ENCODE measurements at regions not wholly inside any gene's neighbourhood (a gene's known extent, or its start where the extent isn't known, plus 50 kb on each side); places are given as distances from the start of the nearest gene placed in this dataset.

- H3K9me3 ChIP-seq (ENCODE audit: control insufficient read depth in 4 of 4, low read length in 3 of 4) = no peaks in the 10 kb centered on the region
- no peaks in the 10 kb centered on the region for H3K36me3 ChIP-seq (ENCODE audit: control insufficient read depth in 4 of 4, insufficient read depth in 3 of 4, low read depth in 1 of 4, low read length in 3 of 4)
- no peak overlapping the region for H3K9ac ChIP-seq (ENCODE audit: low read depth in 1 of 2, low read length in 2 of 2)
- no peaks in the 10 kb centered on the region for H3K4me1 ChIP-seq (ENCODE audit: control insufficient read depth in 4 of 4, insufficient read depth in 4 of 4, low read length in 3 of 4)
- no peak overlapping the region for H3K27ac ChIP-seq (ENCODE audit: low read depth in 1 of 2, low read length in 2 of 2)
- TF ChIP-seq FOXA2 (IDR thresholded peaks at IDR 0.05) = no peak
- no peak for TF ChIP-seq GABPA (IDR thresholded peaks at IDR 0.05 in 1 of 2, conservative IDR thresholded peaks at IDR 0.05 in 1 of 2)
- TF ChIP-seq MAX (IDR thresholded peaks at IDR 0.05) = no peak
- no peak for TF ChIP-seq HNF4G (IDR thresholded peaks at IDR 0.05)
- no peak for DNase-seq (ENCODE audit: low spot score)
- H3K27me3 ChIP-seq (ENCODE audit: control insufficient read depth in 4 of 4, insufficient read depth in 4 of 4, low read length in 3 of 4) = no peaks in the 10 kb centered on the region
- no peak overlapping the region for H3K4me3 ChIP-seq (ENCODE audit: low read depth in 1 of 3, low read length in 3 of 3)
These were observed 1469.3 kb downstream of the CDH8 start for GRCh38 chr16:60566901-60567300.

DNA sequence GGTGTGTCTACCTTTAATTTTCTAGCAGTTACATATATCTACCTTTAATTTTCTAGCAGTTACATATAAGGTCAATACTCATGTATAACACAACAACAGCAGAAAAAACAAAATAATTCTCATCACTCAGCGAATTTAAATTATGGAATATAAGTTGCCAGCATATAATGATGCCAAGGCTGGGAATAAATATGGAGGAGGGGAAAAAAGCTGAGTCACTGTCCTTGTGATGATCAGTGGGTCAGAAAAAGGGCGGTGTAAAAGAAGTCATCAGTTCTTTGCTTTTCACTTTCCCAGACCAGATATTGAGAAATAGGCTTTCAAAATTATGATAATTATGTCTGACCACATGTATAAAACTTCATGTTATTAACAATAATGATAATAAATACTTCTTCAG, 1471.7 kb downstream of the CDH8 start:
- no peak overlapping the region for H3K9ac ChIP-seq (ENCODE audit: low read depth in 1 of 2, low read length in 2 of 2)
- H3K27me3 ChIP-seq (ENCODE audit: control insufficient read depth in 4 of 4, insufficient read depth in 4 of 4, low read length in 3 of 4) = no peaks in the 10 kb centered on the region
- no peak for DNase-seq (ENCODE audit: low spot score)
- no peaks in the 10 kb centered on the region for H3K9me3 ChIP-seq (ENCODE audit: control insufficient read depth in 4 of 4, low read length in 3 of 4)
- no peaks in the 10 kb centered on the region for H3K4me1 ChIP-seq (ENCODE audit: control insufficient read depth in 4 of 4, insufficient read depth in 4 of 4, low read length in 3 of 4)
- H3K27ac ChIP-seq (ENCODE audit: low read depth in 1 of 2, low read length in 2 of 2) = no peak overlapping the region
- no peaks in the 10 kb centered on the region for H3K36me3 ChIP-seq (ENCODE audit: control insufficient read depth in 4 of 4, insufficient read depth in 3 of 4, low read depth in 1 of 4, low read length in 3 of 4)
- no peak overlapping the region for H3K4me3 ChIP-seq (ENCODE audit: low read depth in 1 of 3, low read length in 3 of 3)
- no peak for TF ChIP-seq RXRA (IDR thresholded peaks at IDR 0.05)
- TF ChIP-seq FOXA2 (IDR thresholded peaks at IDR 0.05) = no peak
- TF ChIP-seq GABPA (IDR thresholded peaks at IDR 0.05 in 1 of 2, conservative IDR thresholded peaks at IDR 0.05 in 1 of 2) = no peak
- TF ChIP-seq YY1 (IDR thresholded peaks at IDR 0.05) = no peak
- no peak for TF ChIP-seq NR2F2 (IDR thresholded peaks at IDR 0.05)
- TF ChIP-seq EGR1 (IDR thresholded peaks at IDR 0.05; ENCODE audit: low read depth in 2 of 2) = no peak
- TF ChIP-seq FOXA1 (IDR thresholded peaks at IDR 0.05) = no peak
- no peak for TF ChIP-seq ATF3 (IDR thresholded peaks at IDR 0.05)
- TF ChIP-seq MAX (IDR thresholded peaks at IDR 0.05) = no peak
- TF ChIP-seq RAD21 (IDR thresholded peaks at IDR 0.05) = no peak
- TF ChIP-seq, protein P1, sequence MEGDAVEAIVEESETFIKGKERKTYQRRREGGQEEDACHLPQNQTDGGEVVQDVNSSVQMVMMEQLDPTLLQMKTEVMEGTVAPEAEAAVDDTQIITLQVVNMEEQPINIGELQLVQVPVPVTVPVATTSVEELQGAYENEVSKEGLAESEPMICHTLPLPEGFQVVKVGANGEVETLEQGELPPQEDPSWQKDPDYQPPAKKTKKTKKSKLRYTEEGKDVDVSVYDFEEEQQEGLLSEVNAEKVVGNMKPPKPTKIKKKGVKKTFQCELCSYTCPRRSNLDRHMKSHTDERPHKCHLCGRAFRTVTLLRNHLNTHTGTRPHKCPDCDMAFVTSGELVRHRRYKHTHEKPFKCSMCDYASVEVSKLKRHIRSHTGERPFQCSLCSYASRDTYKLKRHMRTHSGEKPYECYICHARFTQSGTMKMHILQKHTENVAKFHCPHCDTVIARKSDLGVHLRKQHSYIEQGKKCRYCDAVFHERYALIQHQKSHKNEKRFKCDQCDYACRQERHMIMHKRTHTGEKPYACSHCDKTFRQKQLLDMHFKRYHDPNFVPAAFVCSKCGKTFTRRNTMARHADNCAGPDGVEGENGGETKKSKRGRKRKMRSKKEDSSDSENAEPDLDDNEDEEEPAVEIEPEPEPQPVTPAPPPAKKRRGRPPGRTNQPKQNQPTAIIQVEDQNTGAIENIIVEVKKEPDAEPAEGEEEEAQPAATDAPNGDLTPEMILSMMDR (IDR thresholded peaks at IDR 0.05; ENCODE audit: low read depth, low read length, missing input control) = no peak
- TF ChIP-seq HNF4G (IDR thresholded peaks at IDR 0.05) = no peak
- no peak for TF ChIP-seq JUND (IDR thresholded peaks at IDR 0.05)
- TF ChIP-seq HNF4A (conservative IDR thresholded peaks at IDR 0.05) = no peak
- TF ChIP-seq, protein P2, sequence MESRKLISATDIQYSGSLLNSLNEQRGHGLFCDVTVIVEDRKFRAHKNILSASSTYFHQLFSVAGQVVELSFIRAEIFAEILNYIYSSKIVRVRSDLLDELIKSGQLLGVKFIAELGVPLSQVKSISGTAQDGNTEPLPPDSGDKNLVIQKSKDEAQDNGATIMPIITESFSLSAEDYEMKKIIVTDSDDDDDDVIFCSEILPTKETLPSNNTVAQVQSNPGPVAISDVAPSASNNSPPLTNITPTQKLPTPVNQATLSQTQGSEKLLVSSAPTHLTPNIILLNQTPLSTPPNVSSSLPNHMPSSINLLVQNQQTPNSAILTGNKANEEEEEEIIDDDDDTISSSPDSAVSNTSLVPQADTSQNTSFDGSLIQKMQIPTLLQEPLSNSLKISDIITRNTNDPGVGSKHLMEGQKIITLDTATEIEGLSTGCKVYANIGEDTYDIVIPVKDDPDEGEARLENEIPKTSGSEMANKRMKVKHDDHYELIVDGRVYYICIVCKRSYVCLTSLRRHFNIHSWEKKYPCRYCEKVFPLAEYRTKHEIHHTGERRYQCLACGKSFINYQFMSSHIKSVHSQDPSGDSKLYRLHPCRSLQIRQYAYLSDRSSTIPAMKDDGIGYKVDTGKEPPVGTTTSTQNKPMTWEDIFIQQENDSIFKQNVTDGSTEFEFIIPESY (IDR thresholded peaks at IDR 0.05) = no peak
- TF ChIP-seq, protein P3, sequence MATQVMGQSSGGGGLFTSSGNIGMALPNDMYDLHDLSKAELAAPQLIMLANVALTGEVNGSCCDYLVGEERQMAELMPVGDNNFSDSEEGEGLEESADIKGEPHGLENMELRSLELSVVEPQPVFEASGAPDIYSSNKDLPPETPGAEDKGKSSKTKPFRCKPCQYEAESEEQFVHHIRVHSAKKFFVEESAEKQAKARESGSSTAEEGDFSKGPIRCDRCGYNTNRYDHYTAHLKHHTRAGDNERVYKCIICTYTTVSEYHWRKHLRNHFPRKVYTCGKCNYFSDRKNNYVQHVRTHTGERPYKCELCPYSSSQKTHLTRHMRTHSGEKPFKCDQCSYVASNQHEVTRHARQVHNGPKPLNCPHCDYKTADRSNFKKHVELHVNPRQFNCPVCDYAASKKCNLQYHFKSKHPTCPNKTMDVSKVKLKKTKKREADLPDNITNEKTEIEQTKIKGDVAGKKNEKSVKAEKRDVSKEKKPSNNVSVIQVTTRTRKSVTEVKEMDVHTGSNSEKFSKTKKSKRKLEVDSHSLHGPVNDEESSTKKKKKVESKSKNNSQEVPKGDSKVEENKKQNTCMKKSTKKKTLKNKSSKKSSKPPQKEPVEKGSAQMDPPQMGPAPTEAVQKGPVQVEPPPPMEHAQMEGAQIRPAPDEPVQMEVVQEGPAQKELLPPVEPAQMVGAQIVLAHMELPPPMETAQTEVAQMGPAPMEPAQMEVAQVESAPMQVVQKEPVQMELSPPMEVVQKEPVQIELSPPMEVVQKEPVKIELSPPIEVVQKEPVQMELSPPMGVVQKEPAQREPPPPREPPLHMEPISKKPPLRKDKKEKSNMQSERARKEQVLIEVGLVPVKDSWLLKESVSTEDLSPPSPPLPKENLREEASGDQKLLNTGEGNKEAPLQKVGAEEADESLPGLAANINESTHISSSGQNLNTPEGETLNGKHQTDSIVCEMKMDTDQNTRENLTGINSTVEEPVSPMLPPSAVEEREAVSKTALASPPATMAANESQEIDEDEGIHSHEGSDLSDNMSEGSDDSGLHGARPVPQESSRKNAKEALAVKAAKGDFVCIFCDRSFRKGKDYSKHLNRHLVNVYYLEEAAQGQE (IDR thresholded peaks at IDR 0.05) = no peak
- 73% methylated on average over 2 of the region's 2 CpGs for WGBS

All from liver (tissue), 8 donors.